ENCODE measurements at regions not wholly inside any gene's neighbourhood (a gene's known extent, or its start where the extent isn't known, plus 50 kb on each side); places are given as distances from the start of the nearest gene placed in this dataset.

GRCh38 chr2:167844714-167845530 is 402.5 kb downstream of the STK39 start:
- no peak overlapping the region for H3K9ac ChIP-seq (ENCODE audit: control insufficient read depth, extremely low read depth, insufficient read depth, low read length)
- H2AFZ ChIP-seq (ENCODE audit: control insufficient read depth, low read length) = no peak overlapping the region
- no peak overlapping the region for H3K4me2 ChIP-seq (ENCODE audit: control insufficient read depth, extremely low read depth, insufficient read depth, low read depth, low read length)
- no peak overlapping the region for H3K4me3 ChIP-seq (ENCODE audit: control insufficient read depth in 2 of 3, extremely low read depth in 1 of 3, insufficient read depth in 2 of 3, low read depth in 1 of 3, low read length in 3 of 3)
- no peaks in the 10 kb centered on the region for H3K9me3 ChIP-seq (ENCODE audit: control insufficient read depth, low read depth, low read length)
- no peaks in the 10 kb centered on the region for H4K20me1 ChIP-seq (ENCODE audit: control insufficient read depth, extremely low read depth, insufficient read depth, low read length)
- H3K4me1 ChIP-seq (ENCODE audit: control insufficient read depth, extremely low read depth, insufficient read depth, low read length) = no peaks in the 10 kb centered on the region
- TF ChIP-seq EZH2 (IDR thresholded peaks at IDR 0.05; ENCODE audit: low read length) (no peak), CTCF (optimal IDR thresholded peaks at IDR 0.05 in 1 of 3, IDR thresholded peaks at IDR 0.05 in 1 of 3, conservative IDR thresholded peaks at IDR 0.05 in 1 of 3; ENCODE audit: extremely low read depth in 1 of 3, insufficient read depth in 2 of 3, low read length in 3 of 3) (peak in 1 of 3 experiments; percentile 15)
- no peak for DNase-seq (ENCODE audit: low read depth, low spot score)
- H3K79me2 ChIP-seq (ENCODE audit: control insufficient read depth, insufficient read depth, low read length) = no peaks in the 10 kb centered on the region
- dilution Hi-C loops (cut with MboI; ENCODE audit: extremely low pct_ligation_motif_present, low sequenced_read_pairs) = no loop called here
- FAIRE-seq = no peak
- H3K9me1 ChIP-seq (ENCODE audit: control insufficient read depth, extremely low read depth, insufficient read depth, low read length) = no peaks in the 10 kb centered on the region
- H3K27ac ChIP-seq (ENCODE audit: control insufficient read depth, insufficient read depth, low read length) = no peak overlapping the region
- no peaks in the 10 kb centered on the region for H3K36me3 ChIP-seq (ENCODE audit: control insufficient read depth in 2 of 2, extremely low read depth in 1 of 2, insufficient read depth in 2 of 2, low read length in 2 of 2)
- no peaks in the 10 kb centered on the region for H3K27me3 ChIP-seq (ENCODE audit: control insufficient read depth, extremely low read depth, insufficient read depth, low read length)

GRCh38 chr2:167843657-167844056 is 403.7 kb downstream of the STK39 start:
- FAIRE-seq (no peak), DNase-seq (ENCODE audit: low read depth, low spot score) (no peak)
- Histone ChIP-seq H3K4me3 (ENCODE audit: control insufficient read depth in 2 of 3, extremely low read depth in 1 of 3, insufficient read depth in 2 of 3, low read depth in 1 of 3, low read length in 3 of 3) (no peak overlapping the region), H3K27ac (ENCODE audit: control insufficient read depth, insufficient read depth, low read length) (no peak overlapping the region), H3K4me2 (ENCODE audit: control insufficient read depth, extremely low read depth, insufficient read depth, low read depth, low read length) (no peak overlapping the region), H3K9me1 (ENCODE audit: control insufficient read depth, extremely low read depth, insufficient read depth, low read length) (no peaks in the 10 kb centered on the region), H3K79me2 (ENCODE audit: control insufficient read depth, insufficient read depth, low read length) (no peaks in the 10 kb centered on the region), H2AFZ (ENCODE audit: control insufficient read depth, low read length) (no peak overlapping the region), H3K4me1 (ENCODE audit: control insufficient read depth, extremely low read depth, insufficient read depth, low read length) (no peaks in the 10 kb centered on the region), H3K9me3 (ENCODE audit: control insufficient read depth, low read depth, low read length) (no peaks in the 10 kb centered on the region), H3K36me3 (ENCODE audit: control insufficient read depth in 2 of 2, extremely low read depth in 1 of 2, insufficient read depth in 2 of 2, low read length in 2 of 2) (no peaks in the 10 kb centered on the region), H4K20me1 (ENCODE audit: control insufficient read depth, extremely low read depth, insufficient read depth, low read length) (no peaks in the 10 kb centered on the region), H3K9ac (ENCODE audit: control insufficient read depth, extremely low read depth, insufficient read depth, low read length) (no peak overlapping the region), H3K27me3 (ENCODE audit: control insufficient read depth, extremely low read depth, insufficient read depth, low read length) (no peaks in the 10 kb centered on the region)
- dilution Hi-C loops (cut with MboI; ENCODE audit: extremely low pct_ligation_motif_present, low sequenced_read_pairs) = no loop called here
- TF ChIP-seq CTCF (optimal IDR thresholded peaks at IDR 0.05 in 1 of 3, IDR thresholded peaks at IDR 0.05 in 1 of 3, conservative IDR thresholded peaks at IDR 0.05 in 1 of 3; ENCODE audit: extremely low read depth in 1 of 3, insufficient read depth in 2 of 3, low read length in 3 of 3) = no peak
- TF ChIP-seq EZH2 (IDR thresholded peaks at IDR 0.05; ENCODE audit: low read length) = no peak

Measured in keratinocyte (primary cell).